ENCODE measurements at regions not wholly inside any gene's neighbourhood (a gene's known extent, or its start where the extent isn't known, plus 50 kb on each side); places are given as distances from the start of the nearest gene placed in this dataset.
"Not testable (repeated sequence)": the region's sequence is repeated elsewhere in the genome, so short reads cannot be mapped to it uniquely, and the experiment has no call there.

DNA sequence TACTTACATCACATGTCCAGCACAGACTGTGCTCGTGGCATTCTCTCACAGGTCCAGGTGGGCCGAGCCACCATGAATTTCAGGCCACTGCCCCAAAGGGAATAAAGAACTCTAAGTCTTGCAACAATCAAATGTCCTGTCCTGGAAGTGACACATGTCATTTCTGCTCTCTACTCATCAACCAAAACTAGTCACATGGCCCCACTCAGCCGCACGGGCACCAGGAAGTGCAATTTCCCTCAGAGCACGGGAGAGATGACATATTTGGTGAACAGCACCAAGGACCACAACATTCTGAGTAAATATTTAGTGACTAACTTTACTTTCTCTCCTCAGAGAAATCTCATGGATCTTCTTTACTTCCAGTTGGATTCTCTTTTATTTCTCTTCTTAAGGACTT, 131.1 kb upstream of the TUT7 start:
- no peaks in the 10 kb centered on the region for H3K9me3 ChIP-seq (ENCODE audit: low read length)
- no peaks in the 10 kb centered on the region for H3K36me3 ChIP-seq (ENCODE audit: insufficient read depth, low read length)
- H3K4me1 ChIP-seq (ENCODE audit: insufficient read depth, low read length): no peaks in the 10 kb centered on the region
- no peak overlapping the region for H2AFZ ChIP-seq (ENCODE audit: low read depth, low read length)
- no peak overlapping the region for H3K4me3 ChIP-seq (ENCODE audit: low read length)
- no peaks in the 10 kb centered on the region for H3K27me3 ChIP-seq (ENCODE audit: insufficient read depth, low read length)

- H3K4me1 ChIP-seq (ENCODE audit: insufficient read depth, low read length): no peaks in the 10 kb centered on the region
- no peak overlapping the region for H3K4me3 ChIP-seq (ENCODE audit: low read length)
These were observed 129.3 kb upstream of the TUT7 start for GRCh38 chr9:86483496-86483895.

GRCh38 chr9:86481466-86481865, 127.3 kb upstream of the TUT7 start:
- Histone ChIP-seq H2AFZ (ENCODE audit: low read depth, low read length) (no peak overlapping the region), H3K27me3 (ENCODE audit: insufficient read depth, low read length) (no peaks in the 10 kb centered on the region), H3K36me3 (ENCODE audit: insufficient read depth, low read length) (no peaks in the 10 kb centered on the region), H3K4me1 (ENCODE audit: insufficient read depth, low read length) (no peaks in the 10 kb centered on the region), H3K9me3 (ENCODE audit: low read length) (no peaks in the 10 kb centered on the region), H3K4me3 (ENCODE audit: low read length) (no peak overlapping the region)

More at GRCh38 chr9:86483496-86483895, 129.3 kb upstream of the TUT7 start:
- no peaks in the 10 kb centered on the region for H3K36me3 ChIP-seq (ENCODE audit: insufficient read depth, low read length)
- H2AFZ ChIP-seq (ENCODE audit: low read depth, low read length): no peak overlapping the region
- no peaks in the 10 kb centered on the region for H3K27me3 ChIP-seq (ENCODE audit: insufficient read depth, low read length)
- H3K9me3 ChIP-seq (ENCODE audit: low read length): no peaks in the 10 kb centered on the region

DNA sequence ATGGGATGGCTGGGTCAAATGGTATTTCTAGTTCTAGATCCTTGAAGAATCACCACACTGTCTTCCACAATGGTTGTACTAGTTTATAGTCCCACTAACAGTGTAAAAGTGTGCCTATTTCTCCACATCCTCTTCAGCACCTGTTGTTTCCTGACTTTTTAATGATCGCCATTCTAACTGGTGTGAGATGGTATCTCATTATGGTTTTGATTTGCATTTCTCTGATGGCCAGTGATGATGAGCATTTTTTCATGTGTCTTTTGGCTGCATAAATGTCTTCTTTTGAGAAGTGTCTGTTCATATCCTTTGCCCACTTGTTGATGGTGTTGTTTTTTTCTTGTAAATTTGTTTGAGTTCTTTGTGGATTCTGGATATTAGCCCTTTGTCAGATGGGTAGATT, 121.0 kb upstream of the TUT7 start:
- not testable (repeated sequence) for H3K4me1 ChIP-seq (ENCODE audit: insufficient read depth, low read length); H3K36me3 ChIP-seq (ENCODE audit: insufficient read depth, low read length); H3K27me3 ChIP-seq (ENCODE audit: insufficient read depth, low read length); H3K4me3 ChIP-seq (ENCODE audit: low read length); H2AFZ ChIP-seq (ENCODE audit: low read depth, low read length); H3K9me3 ChIP-seq (ENCODE audit: low read length)

- Histone ChIP-seq H2AFZ (ENCODE audit: low read depth, low read length) (no peak overlapping the region), H3K4me3 (ENCODE audit: low read length) (no peak overlapping the region), H3K4me1 (ENCODE audit: insufficient read depth, low read length) (no peaks in the 10 kb centered on the region), H3K36me3 (ENCODE audit: insufficient read depth, low read length) (no peaks in the 10 kb centered on the region), H3K9me3 (ENCODE audit: low read length) (no peaks in the 10 kb centered on the region), H3K27me3 (ENCODE audit: insufficient read depth, low read length) (no peaks in the 10 kb centered on the region)
These were observed 117.1 kb upstream of the TUT7 start for GRCh38 chr9:86471171-86471815.

- H3K4me1 ChIP-seq (ENCODE audit: insufficient read depth, low read length): no peaks in the 10 kb centered on the region
- H3K36me3 ChIP-seq (ENCODE audit: insufficient read depth, low read length): no peaks in the 10 kb centered on the region
- no peak overlapping the region for H2AFZ ChIP-seq (ENCODE audit: low read depth, low read length)
- no peak overlapping the region for H3K4me3 ChIP-seq (ENCODE audit: low read length)
- H3K27me3 ChIP-seq (ENCODE audit: insufficient read depth, low read length): no peaks in the 10 kb centered on the region
- H3K9me3 ChIP-seq (ENCODE audit: low read length): no peaks in the 10 kb centered on the region
These were observed 116.1 kb upstream of the TUT7 start for GRCh38 chr9:86470326-86470725.

DNA sequence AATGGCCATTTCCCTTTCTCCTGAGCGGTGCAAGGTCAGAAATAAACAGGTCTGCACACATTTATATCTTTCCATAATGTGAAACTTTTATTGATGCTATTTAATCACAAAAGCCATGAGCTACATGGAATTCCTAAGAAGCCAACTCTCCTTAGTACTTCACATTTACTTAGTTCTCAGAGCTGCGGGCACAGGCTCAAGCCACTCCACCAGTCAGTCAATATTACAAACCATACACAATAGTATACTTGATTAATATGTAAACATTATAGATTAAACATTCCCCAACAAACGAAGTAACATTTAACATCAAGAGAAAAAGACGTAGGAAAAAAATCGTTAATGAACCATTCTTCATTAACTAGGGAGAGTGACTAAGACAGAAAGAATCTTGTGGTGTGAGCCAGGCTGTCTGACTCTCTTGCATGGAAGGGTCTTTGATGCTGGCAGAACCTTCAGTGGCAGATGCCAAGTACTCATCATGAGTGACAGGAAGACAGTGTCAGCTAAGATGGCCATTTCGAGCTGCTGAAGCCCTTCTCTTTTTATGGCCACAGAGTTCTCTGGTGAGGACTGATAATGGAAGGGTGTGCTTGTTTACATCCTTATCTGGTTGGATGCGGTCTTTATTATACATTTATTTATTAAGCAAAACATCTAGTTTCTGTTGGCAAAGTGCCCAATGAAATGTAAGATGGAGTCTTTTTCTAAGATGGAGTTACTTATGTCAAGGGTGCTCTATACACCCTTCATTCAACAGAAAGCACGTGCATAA, 115.5 kb upstream of the TUT7 start:
- Histone ChIP-seq H3K27me3 (ENCODE audit: insufficient read depth, low read length) (no peaks in the 10 kb centered on the region), H3K9me3 (ENCODE audit: low read length) (no peaks in the 10 kb centered on the region), H2AFZ (ENCODE audit: low read depth, low read length) (no peak overlapping the region), H3K36me3 (ENCODE audit: insufficient read depth, low read length) (no peaks in the 10 kb centered on the region), H3K4me3 (ENCODE audit: low read length) (no peak overlapping the region), H3K4me1 (ENCODE audit: insufficient read depth, low read length) (no peaks in the 10 kb centered on the region)

- no peak overlapping the region for H2AFZ ChIP-seq (ENCODE audit: low read depth, low read length)
- H3K27me3 ChIP-seq (ENCODE audit: insufficient read depth, low read length): no peaks in the 10 kb centered on the region
- no peaks in the 10 kb centered on the region for H3K9me3 ChIP-seq (ENCODE audit: low read length)
- no peak overlapping the region for H3K4me3 ChIP-seq (ENCODE audit: low read length)
- H3K36me3 ChIP-seq (ENCODE audit: insufficient read depth, low read length): no peaks in the 10 kb centered on the region
- no peaks in the 10 kb centered on the region for H3K4me1 ChIP-seq (ENCODE audit: insufficient read depth, low read length)
These were observed 110.0 kb upstream of the TUT7 start for GRCh38 chr9:86464242-86464641.

- no peak overlapping the region for H3K4me3 ChIP-seq (ENCODE audit: low read length)
- no peaks in the 10 kb centered on the region for H3K27me3 ChIP-seq (ENCODE audit: insufficient read depth, low read length)
- no peaks in the 10 kb centered on the region for H3K4me1 ChIP-seq (ENCODE audit: insufficient read depth, low read length)
- H3K9me3 ChIP-seq (ENCODE audit: low read length): no peaks in the 10 kb centered on the region
- no peak overlapping the region for H2AFZ ChIP-seq (ENCODE audit: low read depth, low read length)
- H3K36me3 ChIP-seq (ENCODE audit: insufficient read depth, low read length): no peaks in the 10 kb centered on the region
These were observed 106.2 kb upstream of the TUT7 start for GRCh38 chr9:86460216-86461002.

- Histone ChIP-seq H2AFZ (ENCODE audit: low read depth, low read length) (no peak overlapping the region), H3K4me3 (ENCODE audit: low read length) (no peak overlapping the region), H3K27me3 (ENCODE audit: insufficient read depth, low read length) (no peaks in the 10 kb centered on the region), H3K36me3 (ENCODE audit: insufficient read depth, low read length) (no peaks in the 10 kb centered on the region), H3K4me1 (ENCODE audit: insufficient read depth, low read length) (no peaks in the 10 kb centered on the region), H3K9me3 (ENCODE audit: low read length) (no peaks in the 10 kb centered on the region)
These were observed 105.5 kb upstream of the TUT7 start for GRCh38 chr9:86459599-86460155.

DNA sequence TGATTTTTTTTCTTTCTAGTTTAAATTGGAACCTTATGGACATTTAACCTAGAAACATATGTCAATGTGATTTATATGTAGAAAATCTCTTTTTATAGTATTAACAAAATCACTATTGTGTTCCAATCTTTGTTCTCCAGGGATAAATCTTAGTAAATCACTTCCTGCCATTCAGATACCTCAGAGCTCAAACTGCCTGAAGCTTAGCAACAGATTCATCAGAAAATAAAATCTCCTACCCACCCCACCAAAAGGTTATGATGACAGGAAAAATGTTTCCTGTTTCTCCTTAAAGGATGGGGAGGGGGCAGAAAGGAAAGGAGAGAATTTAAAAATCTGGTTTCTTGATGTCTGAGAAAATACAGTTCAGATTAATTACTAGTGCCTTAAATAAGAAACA, 105.0 kb upstream of the TUT7 start:
- Histone ChIP-seq H3K9me3 (ENCODE audit: low read length) (no peaks in the 10 kb centered on the region), H3K4me3 (ENCODE audit: low read length) (no peak overlapping the region), H3K4me1 (ENCODE audit: insufficient read depth, low read length) (no peaks in the 10 kb centered on the region), H3K27me3 (ENCODE audit: insufficient read depth, low read length) (no peaks in the 10 kb centered on the region), H3K36me3 (ENCODE audit: insufficient read depth, low read length) (no peaks in the 10 kb centered on the region), H2AFZ (ENCODE audit: low read depth, low read length) (no peak overlapping the region)

DNA sequence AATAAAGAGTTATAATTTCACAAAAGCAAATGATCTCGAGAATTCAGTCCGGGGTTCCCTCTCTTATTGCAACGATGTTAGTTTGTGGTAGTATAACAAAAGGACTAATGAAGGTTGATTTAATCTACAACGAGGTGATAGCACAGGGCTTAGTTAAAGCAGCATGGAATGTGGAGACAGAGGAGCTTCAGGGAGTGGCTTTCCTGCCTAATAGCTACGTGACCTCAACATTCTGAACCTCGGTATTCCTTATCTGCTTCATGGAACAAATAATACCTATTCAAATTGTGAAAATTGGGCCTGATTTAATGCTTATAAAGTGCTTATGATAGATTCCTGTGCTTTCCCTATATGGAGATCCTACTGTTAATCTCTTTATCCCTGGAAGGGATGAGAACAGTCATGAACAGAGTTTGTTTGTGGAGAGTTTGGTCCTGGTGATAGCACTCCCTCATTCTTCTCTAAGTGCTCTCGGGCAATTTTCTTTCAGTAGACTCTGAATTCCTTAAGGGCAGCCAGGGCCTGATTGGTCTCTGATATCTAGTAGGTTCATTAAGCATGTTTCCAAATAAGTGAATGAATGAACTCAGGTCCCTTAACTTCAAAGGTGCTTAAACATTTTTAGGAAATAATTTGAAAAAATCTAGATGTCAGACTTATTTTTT, 104.1 kb upstream of the TUT7 start:
- Histone ChIP-seq H3K27me3 (ENCODE audit: insufficient read depth, low read length) (no peaks in the 10 kb centered on the region), H3K9me3 (ENCODE audit: low read length) (no peaks in the 10 kb centered on the region), H3K4me1 (ENCODE audit: insufficient read depth, low read length) (no peaks in the 10 kb centered on the region), H3K4me3 (ENCODE audit: low read length) (no peak overlapping the region), H2AFZ (ENCODE audit: low read depth, low read length) (no peak overlapping the region), H3K36me3 (ENCODE audit: insufficient read depth, low read length) (no peaks in the 10 kb centered on the region)

DNA sequence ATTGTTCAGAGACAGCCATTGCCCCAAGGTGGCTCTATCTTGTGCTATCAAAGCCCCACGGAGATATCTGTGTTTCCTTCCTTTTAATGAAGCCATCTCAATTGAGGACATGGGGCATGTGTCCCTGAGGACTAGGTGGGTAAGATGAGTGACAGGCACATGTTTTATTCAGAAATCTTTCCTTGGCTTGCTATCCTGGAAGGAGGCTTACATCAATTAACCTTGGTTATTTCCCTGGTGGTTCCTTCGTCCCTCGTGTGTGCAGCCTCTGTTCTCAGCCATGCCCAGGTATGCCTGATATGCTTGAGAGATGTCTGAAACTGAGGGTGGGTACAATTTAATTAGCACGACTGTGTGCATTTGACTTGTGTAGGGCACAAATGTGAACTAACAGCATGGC, 102.2 kb upstream of the TUT7 start:
- Histone ChIP-seq H3K4me1 (ENCODE audit: insufficient read depth, low read length) (no peaks in the 10 kb centered on the region), H3K9me3 (ENCODE audit: low read length) (no peaks in the 10 kb centered on the region), H2AFZ (ENCODE audit: low read depth, low read length) (no peak overlapping the region), H3K4me3 (ENCODE audit: low read length) (no peak overlapping the region), H3K27me3 (ENCODE audit: insufficient read depth, low read length) (no peaks in the 10 kb centered on the region), H3K36me3 (ENCODE audit: insufficient read depth, low read length) (no peaks in the 10 kb centered on the region)
